ENCODE measurements at regions not wholly inside any gene's neighbourhood (a gene's known extent, or its start where the extent isn't known, plus 50 kb on each side); places are given as distances from the start of the nearest gene placed in this dataset.
"Not testable (repeated sequence)": the region's sequence is repeated elsewhere in the genome, so short reads cannot be mapped to it uniquely, and the experiment has no call there.

- no peak for DNase-seq (ENCODE audit: low spot score)
- in situ Hi-C loops (cut with MboI; ENCODE audit: low sequenced_read_pairs, unreplicated experiment) = no loop called here
- TF ChIP-seq, protein P1, sequence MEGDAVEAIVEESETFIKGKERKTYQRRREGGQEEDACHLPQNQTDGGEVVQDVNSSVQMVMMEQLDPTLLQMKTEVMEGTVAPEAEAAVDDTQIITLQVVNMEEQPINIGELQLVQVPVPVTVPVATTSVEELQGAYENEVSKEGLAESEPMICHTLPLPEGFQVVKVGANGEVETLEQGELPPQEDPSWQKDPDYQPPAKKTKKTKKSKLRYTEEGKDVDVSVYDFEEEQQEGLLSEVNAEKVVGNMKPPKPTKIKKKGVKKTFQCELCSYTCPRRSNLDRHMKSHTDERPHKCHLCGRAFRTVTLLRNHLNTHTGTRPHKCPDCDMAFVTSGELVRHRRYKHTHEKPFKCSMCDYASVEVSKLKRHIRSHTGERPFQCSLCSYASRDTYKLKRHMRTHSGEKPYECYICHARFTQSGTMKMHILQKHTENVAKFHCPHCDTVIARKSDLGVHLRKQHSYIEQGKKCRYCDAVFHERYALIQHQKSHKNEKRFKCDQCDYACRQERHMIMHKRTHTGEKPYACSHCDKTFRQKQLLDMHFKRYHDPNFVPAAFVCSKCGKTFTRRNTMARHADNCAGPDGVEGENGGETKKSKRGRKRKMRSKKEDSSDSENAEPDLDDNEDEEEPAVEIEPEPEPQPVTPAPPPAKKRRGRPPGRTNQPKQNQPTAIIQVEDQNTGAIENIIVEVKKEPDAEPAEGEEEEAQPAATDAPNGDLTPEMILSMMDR (IDR thresholded peaks at IDR 0.05; ENCODE audit: borderline replicate concordance, control extremely low read depth, extremely low read depth, insufficient read depth, missing control alignments) = no peak
These were observed 132.3 kb upstream of the SKOR2 start for GRCh38 chr18:47383729-47384128.

GRCh38 chr18:47381975-47382570, 130.6 kb upstream of the SKOR2 start:
- no peak for DNase-seq (ENCODE audit: low spot score)
- TF ChIP-seq, protein P1 (IDR thresholded peaks at IDR 0.05; ENCODE audit: borderline replicate concordance, control extremely low read depth, extremely low read depth, insufficient read depth, missing control alignments) = no peak
- in situ Hi-C loops (cut with MboI; ENCODE audit: low sequenced_read_pairs, unreplicated experiment) = no loop called here

DNA sequence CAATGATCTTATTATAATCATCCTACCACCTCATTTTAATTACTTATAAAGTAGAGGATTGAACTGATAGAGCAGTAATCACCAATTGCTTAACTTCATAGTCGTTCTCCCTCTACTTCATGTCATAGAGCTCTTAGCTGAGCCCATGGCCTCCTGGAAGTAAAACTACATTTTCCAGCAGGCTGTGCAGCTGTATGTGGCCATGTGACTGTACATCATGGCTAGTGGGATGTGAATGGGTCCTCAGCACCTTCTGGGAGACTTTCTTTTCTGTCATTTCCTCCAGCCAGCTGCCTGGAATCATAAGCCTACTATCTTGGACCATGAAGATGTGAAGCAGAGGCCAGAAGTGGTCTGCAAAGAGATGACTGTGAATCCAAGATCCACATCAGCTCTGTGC, 128.7 kb upstream of the SKOR2 start:
- DNase-seq (ENCODE audit: low spot score) = no peak
- in situ Hi-C loops (cut with MboI; ENCODE audit: low sequenced_read_pairs, unreplicated experiment) = no loop called here
- TF ChIP-seq, protein P1 (IDR thresholded peaks at IDR 0.05; ENCODE audit: borderline replicate concordance, control extremely low read depth, extremely low read depth, insufficient read depth, missing control alignments) = no peak

DNA sequence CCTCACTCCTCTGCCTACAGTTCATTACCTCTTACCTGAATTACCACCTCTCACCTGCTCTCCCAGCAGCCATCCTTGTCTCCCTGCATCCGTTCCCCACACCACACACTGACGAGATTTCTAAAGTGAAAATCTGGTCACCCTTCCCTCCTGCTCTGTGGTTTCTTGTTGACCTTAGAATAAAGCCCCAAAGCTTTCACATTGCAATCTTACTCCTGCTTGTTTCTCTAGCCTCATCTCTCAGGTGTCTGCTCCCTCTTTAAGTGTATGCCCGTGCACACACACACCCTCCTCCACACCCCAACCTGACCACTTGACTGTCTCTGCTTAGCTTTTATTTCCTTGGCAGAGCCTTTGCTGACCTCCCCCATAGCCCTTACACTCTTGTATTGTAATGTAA, 122.0 kb upstream of the SKOR2 start:
- in situ Hi-C loops (cut with MboI; ENCODE audit: low sequenced_read_pairs, unreplicated experiment) = no loop called here
- TF ChIP-seq, protein P1 (IDR thresholded peaks at IDR 0.05; ENCODE audit: borderline replicate concordance, control extremely low read depth, extremely low read depth, insufficient read depth, missing control alignments) = no peak
- no peak for DNase-seq (ENCODE audit: low spot score)

- TF ChIP-seq, protein P1 (IDR thresholded peaks at IDR 0.05; ENCODE audit: borderline replicate concordance, control extremely low read depth, extremely low read depth, insufficient read depth, missing control alignments) = no peak
- no peak for DNase-seq (ENCODE audit: low spot score)
- in situ Hi-C loops (cut with MboI; ENCODE audit: low sequenced_read_pairs, unreplicated experiment) = no loop called here
These were observed 118.6 kb upstream of the SKOR2 start for GRCh38 chr18:47370052-47370451.

DNA sequence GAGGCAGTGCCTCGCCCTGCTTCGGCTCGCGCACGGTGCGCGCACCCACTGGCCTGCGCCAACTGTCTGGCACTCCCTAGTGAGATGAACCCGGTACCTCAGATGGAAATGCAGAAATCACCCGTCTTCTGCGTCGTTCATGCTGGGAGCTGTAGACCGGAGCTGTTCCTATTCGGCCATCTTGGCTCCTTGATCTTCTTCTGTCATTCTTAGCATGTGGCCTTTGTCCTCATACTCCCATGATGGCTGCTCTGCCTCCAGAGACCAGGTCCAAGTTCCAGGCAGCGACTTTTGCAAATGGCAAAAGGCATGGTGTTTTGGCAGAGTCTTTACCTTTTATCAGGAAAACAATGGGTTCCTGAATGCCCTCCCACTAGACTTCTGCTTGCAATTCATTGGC, 102.6 kb upstream of the SKOR2 start:
- DNase-seq (ENCODE audit: low spot score); in situ Hi-C loops (cut with MboI; ENCODE audit: low sequenced_read_pairs, unreplicated experiment): not testable (repeated sequence)

DNA sequence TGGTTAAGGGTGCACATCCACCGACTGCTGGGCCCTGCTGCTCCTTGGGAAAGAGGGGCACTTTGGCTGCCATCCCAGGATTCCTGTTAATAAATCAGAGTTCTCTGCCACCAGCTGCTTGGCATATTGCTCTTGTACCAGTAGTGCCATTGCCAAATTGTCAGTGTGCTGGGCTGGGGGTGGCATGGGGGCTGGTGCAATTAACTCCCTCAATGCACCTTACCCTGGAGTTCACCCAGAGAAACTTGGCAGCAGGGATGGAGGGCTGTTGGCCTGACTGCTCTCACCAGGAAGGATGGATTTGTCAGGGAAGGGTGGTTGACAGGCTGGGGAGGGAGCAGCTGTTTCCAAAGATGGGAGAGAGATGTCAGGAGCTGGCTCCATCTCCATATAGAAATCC, 94.6 kb upstream of the SKOR2 start:
- no peak for DNase-seq (ENCODE audit: low spot score)
- in situ Hi-C loops (cut with MboI; ENCODE audit: low sequenced_read_pairs, unreplicated experiment) = no loop called here
- TF ChIP-seq, protein P1 (IDR thresholded peaks at IDR 0.05; ENCODE audit: borderline replicate concordance, control extremely low read depth, extremely low read depth, insufficient read depth, missing control alignments) = no peak
